Fibroblast of mammary gland (primary cell): ENCODE measurements at regions not wholly inside any gene's neighbourhood (a gene's known extent, or its start where the extent isn't known, plus 50 kb on each side); places are given as distances from the start of the nearest gene placed in this dataset.

ENCODE experiments used
- DNase-seq: peaks from one replicate; pipeline ENCODE4 v3.0.0-alpha.2; 2010; ENCODE audit warnings: low read depth
- H3K4me3 ChIP-seq: 2 replicates; pipeline ENCODE4 v1.5.1; 2011; ENCODE audit warnings: low read depth, mild to moderate bottlenecking, low read length, moderate library complexity; ENCODE audit not compliant: control insufficient read depth
- CTCF ChIP-seq: conservative IDR thresholded peaks from 2 replicates; pipeline ENCODE4 v1.5.1; 2011; ENCODE audit warnings: low read depth, low read length, inconsistent platforms; ENCODE audit not compliant: control insufficient read depth, insufficient read depth

- no peak for DNase-seq
- H3K4me3 ChIP-seq: no peak overlapping the region
- TF ChIP-seq CTCF: no peak
These were observed 539.7 kb upstream of the MARCKS start for GRCh38 chr6:113317442-113317841.

- H3K4me3 ChIP-seq: no peak overlapping the region
- no peak for DNase-seq
- no peak for TF ChIP-seq CTCF
These were observed 539.1 kb upstream of the MARCKS start for GRCh38 chr6:113317891-113318574.

- H3K4me3 ChIP-seq: no peak overlapping the region
- no peak for DNase-seq
- TF ChIP-seq CTCF: no peak
These were observed 538.6 kb upstream of the MARCKS start for GRCh38 chr6:113318575-113318917.

- no peak overlapping the region for H3K4me3 ChIP-seq
- no peak for TF ChIP-seq CTCF
- no peak for DNase-seq
These were observed 536.5 kb upstream of the MARCKS start for GRCh38 chr6:113320653-113321052.

- no peak for DNase-seq
- no peak for TF ChIP-seq CTCF
- no peak overlapping the region for H3K4me3 ChIP-seq
These were observed 530.4 kb upstream of the MARCKS start for GRCh38 chr6:113326781-113327180.

- no peak overlapping the region for H3K4me3 ChIP-seq
- TF ChIP-seq CTCF: no peak
- DNase-seq: peak; percentile 12
These were observed 528.2 kb upstream of the MARCKS start for GRCh38 chr6:113328886-113329381.
